T-cell (primary cell): ENCODE measurements at regions not wholly inside any gene's neighbourhood (a gene's known extent, or its start where the extent isn't known, plus 50 kb on each side); places are given as distances from the start of the nearest gene placed in this dataset.

Experiments used
- ATAC-seq, 4 experiments: fragments of 200-7000 bp in 3 of 4; fragments of 150-1000 bp in 1 of 4; cut with Tn5 transposase; replicated peaks in 1 of 4; 1 replicate in 3 of 4; 2 replicates in 1 of 4; pipeline ENCODE4 v1.10.0; 2021; ENCODE audit warnings: moderate library complexity in 3 of 4, mild to moderate bottlenecking in 2 of 4, moderate number of reproducible peaks in 1 of 4
- CTCF ChIA-PET, 2 donors: fragments of 300-600 bp; sonication (Branson Sonifier 250); formaldehyde crosslinking; loops; one replicate each; lab custom pipeline; 2022; ENCODE audit warnings: antibody characterized with exemption in 2 of 2; lab: Charles Lee
- POLR2A ChIA-PET, 2 donors: fragments of 300-600 bp; sonication (Branson Sonifier 250); formaldehyde crosslinking; loops; one replicate each; lab custom pipeline; 2022; ENCODE audit warnings: antibody characterized with exemption in 2 of 2; lab: Charles Lee
- DNase-seq, 35 experiments: peaks; one replicate each; pipeline versions ENCODE4 v3.0.0 to v3.0.0-alpha.2; 2013 to 2023
- H3K27ac ChIP-seq: one replicate; pipeline ENCODE4 v1.5.1; 2013; ENCODE audit warnings: low read length
- H3K27me3 ChIP-seq, 2 experiments: replicated peaks in 1 of 2; 1 replicate in 1 of 2; 2 replicates in 1 of 2; pipeline versions ENCODE4 v1.6.1 to v1.7.0; 2013; ENCODE audit warnings: low read length in 1 of 2, mixed read lengths in 1 of 2; ENCODE audit not compliant: control insufficient read depth in 2 of 2, insufficient read depth in 2 of 2; ENCODE audit errors: extremely low read depth in 1 of 2
- H3K36me3 ChIP-seq, 2 donors: 1 replicate in 1 of 2; 2 replicates in 1 of 2; pipeline versions ENCODE4 v1.6.1 to v1.7.0; 2013; ENCODE audit warnings: low read length in 1 of 2; ENCODE audit not compliant: control insufficient read depth in 2 of 2, insufficient read depth in 1 of 2; ENCODE audit errors: extremely low read depth in 1 of 2
- H3K4me1 ChIP-seq, 2 experiments: 1 replicate in 1 of 2; 2 replicates in 1 of 2; pipeline versions ENCODE4 v1.6.1 to v1.7.0; 2013; ENCODE audit warnings: low read length in 2 of 2, mixed read lengths in 1 of 2; ENCODE audit not compliant: insufficient read depth in 2 of 2, control insufficient read depth in 1 of 2; ENCODE audit errors: extremely low read depth in 1 of 2
- H3K4me3 ChIP-seq, 2 donors: 1 replicate in 1 of 2; 2 replicates in 1 of 2; pipeline versions ENCODE4 v1.5.1 to v1.7.0; 2013; ENCODE audit warnings: mild to moderate bottlenecking in 2 of 2, low read length in 1 of 2, moderate library complexity in 1 of 2; ENCODE audit not compliant: control insufficient read depth in 1 of 2; ENCODE audit errors: extremely low read depth in 1 of 2
- H3K9me3 ChIP-seq: 2 replicates; pipeline ENCODE4 v1.7.0; 2013
- H3K27ac Mint-ChIP-seq, 2 donors: one replicate each; pipeline ENCODE4 v1.8.0; 2020 to 2021; ENCODE audit warnings: mild to moderate bottlenecking in 2 of 2, mixed read lengths in 2 of 2
- H3K27me3 Mint-ChIP-seq, 2 donors: one replicate each; pipeline ENCODE4 v1.8.0; 2021 to 2022; ENCODE audit warnings: mixed read lengths in 2 of 2
- H3K36me3 Mint-ChIP-seq: one replicate; pipeline ENCODE4 v1.8.0; 2021; ENCODE audit warnings: mixed read lengths
- H3K4me1 Mint-ChIP-seq, 3 donors: one replicate each; pipeline ENCODE4 v1.8.0; 2020 to 2022; ENCODE audit warnings: mixed read lengths in 3 of 3, mild to moderate bottlenecking in 1 of 3
- H3K4me3 Mint-ChIP-seq, 3 donors: one replicate each; pipeline ENCODE4 v1.8.0; 2020 to 2022; ENCODE audit warnings: mild to moderate bottlenecking in 3 of 3, mixed read lengths in 3 of 3, moderate library complexity in 3 of 3
- H3K9me3 Mint-ChIP-seq, 3 donors: one replicate each; pipeline ENCODE4 v1.8.0; 2020 to 2022; ENCODE audit warnings: mixed read lengths in 3 of 3
- WGBS: methylation state at CpG from one replicate; pipeline ENCODE4 v1.1.5; 2013; ENCODE audit warnings: missing lambda C conversion rate; ENCODE audit not compliant: insufficient coverage; 5-methylcytosine and 5-hydroxymethylcytosine counted together

DNA sequence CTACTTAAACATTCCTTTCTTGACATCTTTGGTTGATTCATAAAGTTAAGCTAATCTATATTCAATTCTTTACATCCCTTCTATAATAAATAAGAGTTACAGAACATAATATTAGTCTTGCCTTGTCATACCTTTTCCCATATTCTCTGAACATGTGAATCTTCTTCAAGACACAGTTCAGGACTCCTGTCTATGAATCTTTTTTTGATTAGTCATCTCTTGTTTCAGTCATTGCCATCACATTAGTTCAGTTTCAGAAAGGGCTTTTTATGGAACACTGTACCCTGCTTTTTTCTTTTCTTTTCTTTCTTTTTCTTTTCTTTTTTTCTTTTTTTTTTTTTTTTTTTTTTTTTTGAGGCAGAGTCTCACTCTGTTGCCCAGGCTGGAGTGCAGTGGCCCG lies 181.2 kb downstream of the UBE2E3 start:
- no peaks in the 10 kb centered on the region for H3K36me3 ChIP-seq
- no peak for DNase-seq
- Mint-ChIP-seq H3K4me1 (peaks cover 42 to 49% (median 44%) of the 10 kb centered on the region in 3 donors), H3K27ac (peak overlapping the region; percentile 58 to 73), H3K9me3 (peaks cover 5 to 18% (median 6%) of the 10 kb centered on the region in 3 donors), H3K4me3 (no peak overlapping the region), H3K27me3 (no peaks in the 10 kb centered on the region), H3K36me3 (peaks cover 44% of the 10 kb centered on the region)
- no peak overlapping the region for H3K4me3 ChIP-seq
- H3K27me3 ChIP-seq = no peaks in the 10 kb centered on the region
- H3K27ac ChIP-seq = peak overlapping the region; percentile 14
- ChIA-PET POLR2A (interaction anchor here in 1 of 2 donors (0.7 kb wide), 1 partner anchor 42 kb away, joined by 5 read pairs; no protein-coding TSS in a partner anchor), CTCF (no interaction called here)
- H3K9me3 ChIP-seq = no peaks in the 10 kb centered on the region
- no peak for ATAC-seq
- no CpG with 5 or more reads among the region's 1 CpG for WGBS
- peaks cover 17 to 23% of the 10 kb centered on the region in 2 experiments for H3K4me1 ChIP-seq

DNA sequence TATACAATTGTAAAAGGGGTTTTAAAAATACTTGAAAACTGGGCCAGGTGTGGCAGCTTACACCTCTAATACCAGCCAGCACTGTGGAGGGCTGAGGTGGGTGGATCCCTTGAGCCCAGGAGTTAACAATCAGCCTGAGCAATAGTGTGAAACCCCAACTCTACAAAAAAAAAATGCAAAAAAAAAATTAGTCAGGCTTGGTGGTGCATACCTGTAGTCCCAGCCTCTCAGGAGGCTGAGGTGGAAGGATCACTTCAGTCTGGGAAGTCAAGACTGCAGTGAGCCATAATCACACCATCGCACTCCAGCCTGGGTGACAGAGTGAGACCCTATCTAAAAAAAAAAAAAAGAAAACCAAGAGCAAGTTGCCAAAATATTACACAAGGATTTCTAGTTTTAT lies 182.7 kb downstream of the UBE2E3 start:
- Histone ChIP-seq H3K4me3 (no peak overlapping the region), H3K27me3 (no peaks in the 10 kb centered on the region), H3K4me1 (peaks cover 17 to 23% of the 10 kb centered on the region in 2 experiments), H3K27ac (peak overlapping the region; percentile 93), H3K36me3 (no peaks in the 10 kb centered on the region), H3K9me3 (no peaks in the 10 kb centered on the region)
- POLR2A ChIA-PET = interaction anchor here in 1 of 2 donors (0.7 kb wide), 1 partner anchor 34 kb away, joined by 3 read pairs; no protein-coding TSS in a partner anchor
- H3K9me3 Mint-ChIP-seq = peaks cover 11 to 22% (median 13%) of the 10 kb centered on the region in 3 donors
- no peaks in the 10 kb centered on the region for H3K27me3 Mint-ChIP-seq
- peaks cover 42% of the 10 kb centered on the region for H3K36me3 Mint-ChIP-seq
- ATAC-seq = peak in 3 of 4 experiments; percentile 31 to 60 (median 36)
- WGBS = no CpG with 5 or more reads among the region's 1 CpG
- H3K27ac Mint-ChIP-seq = peak overlapping the region; percentile 85
- CTCF ChIA-PET = interaction anchor here in 1 of 2 donors (0.6 kb wide), 1 partner anchor 220 kb away, joined by 4 read pairs; no protein-coding TSS in a partner anchor
- DNase-seq = peak in 22 of 35 experiments; percentile 5 to 57 (median 18)
- H3K4me3 Mint-ChIP-seq = peak overlapping the region in 2 of 3 donors; percentile 39 to 66
- H3K4me1 Mint-ChIP-seq = peaks cover 47 to 48% (median 48%) of the 10 kb centered on the region in 3 donors

DNA sequence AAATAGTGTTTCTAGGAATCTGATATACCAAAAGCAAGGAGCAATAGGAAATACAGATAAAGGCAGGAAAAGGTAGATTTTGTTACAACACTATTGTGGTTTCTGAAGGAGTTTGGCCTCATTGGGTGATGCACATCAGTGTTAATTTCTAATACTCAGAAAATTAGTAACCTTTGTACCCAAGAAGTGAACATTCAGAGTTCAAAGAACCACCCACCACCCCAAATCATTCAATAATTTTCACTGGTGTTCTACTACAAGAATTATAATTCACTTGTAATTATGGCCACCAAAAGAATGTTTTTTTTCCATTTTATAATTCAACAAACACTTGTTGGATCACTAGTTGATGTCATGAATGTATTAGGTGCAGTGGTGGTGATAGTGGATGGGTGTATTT lies 183.3 kb downstream of the UBE2E3 start:
- CTCF ChIA-PET = no interaction called here

DNA sequence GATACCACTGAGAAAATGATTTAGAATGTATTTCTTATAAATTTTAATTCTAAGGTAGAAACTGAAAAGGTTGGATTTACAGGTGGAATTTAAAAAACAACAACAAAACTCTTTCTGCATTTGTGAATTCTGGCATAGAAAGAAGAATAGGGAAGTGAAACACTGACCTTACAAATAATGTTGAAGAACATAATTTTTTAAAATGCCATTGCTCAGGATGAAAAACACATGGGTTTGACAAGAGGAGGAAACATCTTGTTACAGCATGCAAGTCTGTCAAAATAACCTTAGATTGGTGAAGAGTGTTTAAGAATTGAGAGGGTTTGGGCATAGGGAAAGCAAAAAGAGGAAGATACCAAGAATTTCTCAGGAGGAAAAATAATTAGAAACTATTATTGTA lies 184.3 kb downstream of the UBE2E3 start:
- DNase-seq (no peak), ATAC-seq (no peak)
- no peaks in the 10 kb centered on the region for H3K36me3 ChIP-seq
- no peaks in the 10 kb centered on the region for H3K9me3 ChIP-seq
- peak overlapping the region; percentile 60 to 66 (median 64) for H3K4me3 Mint-ChIP-seq
- H3K36me3 Mint-ChIP-seq = peaks cover 40% of the 10 kb centered on the region
- peaks cover 8 to 23% (median 14%) of the 10 kb centered on the region in 3 donors for H3K9me3 Mint-ChIP-seq
- peaks cover 19 to 23% of the 10 kb centered on the region in 2 experiments for H3K4me1 ChIP-seq
- H3K4me3 ChIP-seq = peak overlapping the region in 1 of 2 donors; percentile 11
- H3K27ac ChIP-seq = peak overlapping the region; percentile 93
- no peaks in the 10 kb centered on the region for H3K27me3 Mint-ChIP-seq
- H3K27me3 ChIP-seq = no peaks in the 10 kb centered on the region
- CTCF ChIA-PET = no interaction called here
- peaks cover 53 to 54% (median 54%) of the 10 kb centered on the region in 3 donors for H3K4me1 Mint-ChIP-seq
- POLR2A ChIA-PET = interaction anchor here in 1 of 2 donors (0.6 kb wide), 1 partner anchor 45 kb away, joined by 3 read pairs; no protein-coding TSS in a partner anchor
- H3K27ac Mint-ChIP-seq = peak overlapping the region; percentile 99

More for the DNA sequence above, 183.3 kb downstream of the UBE2E3 start:
- peak overlapping the region; percentile 85 to 99 for H3K27ac Mint-ChIP-seq
- peaks cover 17 to 23% of the 10 kb centered on the region in 2 experiments for H3K4me1 ChIP-seq
- no peaks in the 10 kb centered on the region for H3K27me3 ChIP-seq
- H3K27ac ChIP-seq = peak overlapping the region; percentile 93
- no peaks in the 10 kb centered on the region for H3K9me3 ChIP-seq
- H3K36me3 ChIP-seq = no peaks in the 10 kb centered on the region
- H3K36me3 Mint-ChIP-seq = peaks cover 40% of the 10 kb centered on the region
- H3K27me3 Mint-ChIP-seq = no peaks in the 10 kb centered on the region
- H3K4me3 Mint-ChIP-seq = peak overlapping the region in 1 of 3 donors; percentile 66
- H3K4me3 ChIP-seq = no peak overlapping the region
- H3K9me3 Mint-ChIP-seq = peaks cover 8 to 25% (median 14%) of the 10 kb centered on the region in 3 donors
- DNase-seq = no peak
- POLR2A ChIA-PET = no interaction called here
- peaks cover 45 to 48% (median 46%) of the 10 kb centered on the region in 3 donors for H3K4me1 Mint-ChIP-seq
- ATAC-seq = no peak

DNA sequence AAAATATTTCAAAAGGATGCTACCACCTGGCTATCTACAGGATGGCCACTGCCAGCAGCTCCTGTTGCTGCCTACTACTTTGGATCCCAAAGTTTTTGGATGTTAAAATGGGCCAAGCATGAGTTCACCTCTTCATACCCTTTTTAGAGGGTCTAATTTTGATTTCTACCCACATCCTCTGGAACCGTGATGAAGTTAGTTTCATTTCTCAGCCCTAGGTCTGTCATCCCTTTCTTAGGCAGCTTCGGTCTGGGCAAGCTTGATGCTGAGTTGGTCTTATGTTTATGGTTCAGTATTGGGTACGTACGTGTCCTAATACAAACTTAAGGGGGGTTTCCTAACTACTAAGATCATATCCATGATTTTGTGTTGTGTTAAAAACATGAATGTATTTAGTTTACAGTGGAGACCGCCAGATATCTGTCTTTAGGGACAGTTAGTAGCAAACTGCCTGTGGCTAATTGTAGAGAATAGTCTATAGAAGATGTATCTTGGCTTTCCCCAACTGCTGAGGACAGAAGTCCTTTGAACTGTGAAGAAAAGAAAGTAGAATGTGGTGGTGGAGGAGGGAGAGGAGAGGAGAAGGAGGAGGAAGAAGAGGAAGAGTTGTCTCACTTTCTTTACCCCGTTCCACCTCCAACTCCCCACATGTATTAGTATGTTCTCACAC lies 184.9 kb downstream of the UBE2E3 start:
- Mint-ChIP-seq H3K4me1 (peaks cover 58 to 61% (median 59%) of the 10 kb centered on the region in 3 donors), H3K4me3 (peak overlapping the region; percentile 60 to 66 (median 64)), H3K9me3 (peaks cover 8 to 20% (median 14%) of the 10 kb centered on the region in 3 donors), H3K27ac (peak overlapping the region; percentile 99), H3K36me3 (peaks cover 36% of the 10 kb centered on the region), H3K27me3 (no peaks in the 10 kb centered on the region)
- Histone ChIP-seq H3K9me3 (no peaks in the 10 kb centered on the region), H3K27ac (peak overlapping the region; percentile 93), H3K4me1 (peaks cover 23 to 26% of the 10 kb centered on the region in 2 experiments), H3K4me3 (peak overlapping the region; percentile 11 to 16), H3K27me3 (no peaks in the 10 kb centered on the region), H3K36me3 (no peaks in the 10 kb centered on the region)
- ChIA-PET CTCF (interaction anchor here in 1 of 2 donors (0.6 kb wide), 1 partner anchor 539 kb away, joined by 3 read pairs; no protein-coding TSS in a partner anchor), POLR2A (no interaction called here)
- ATAC-seq (peak; percentile 73 to 88 (median 84)), DNase-seq (peak in 18 of 35 experiments; percentile 6 to 66 (median 20))
- 17% methylated on average over 1 of the region's 6 CpGs for WGBS

DNA sequence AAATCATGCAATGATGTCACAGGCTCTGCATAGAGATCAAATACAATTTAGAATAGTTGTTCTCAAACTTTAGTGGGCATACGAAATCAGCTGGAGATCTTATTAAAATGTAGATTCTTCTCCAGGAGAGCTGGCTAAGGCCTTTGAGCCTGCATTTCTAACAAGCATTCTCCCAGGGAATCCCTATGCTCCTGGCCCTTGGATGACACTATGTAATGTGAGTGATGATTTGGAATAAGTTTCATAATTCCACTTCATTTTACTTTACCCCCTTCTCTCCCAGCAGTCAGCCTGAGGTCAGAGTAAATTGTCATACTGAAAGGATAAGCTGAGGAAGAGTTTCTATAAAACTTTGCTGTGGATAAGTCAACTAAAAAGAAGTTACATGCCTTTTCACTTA lies 189.1 kb downstream of the UBE2E3 start:
- peaks cover 16 to 18% of the 10 kb centered on the region in 2 experiments for H3K4me1 ChIP-seq
- Mint-ChIP-seq H3K4me3 (no peak overlapping the region), H3K27ac (peak overlapping the region; percentile 24 to 71), H3K27me3 (no peaks in the 10 kb centered on the region), H3K9me3 (peaks cover 8 to 26% (median 14%) of the 10 kb centered on the region in 3 donors), H3K36me3 (peaks cover 34% of the 10 kb centered on the region), H3K4me1 (peaks cover 48 to 58% (median 51%) of the 10 kb centered on the region in 3 donors)
- 100% methylated on average over 1 of the region's 1 CpG for WGBS
- no peak overlapping the region for H3K27ac ChIP-seq
- CTCF ChIA-PET = interaction anchor here in 1 of 2 donors (0.8 kb wide), 1 partner anchor 9 kb away, joined by 3 read pairs; no protein-coding TSS in a partner anchor
- H3K27me3 ChIP-seq = no peaks in the 10 kb centered on the region
- DNase-seq (no peak), ATAC-seq (no peak)
- POLR2A ChIA-PET = interaction anchor here in 1 of 2 donors (1.1 kb wide), 1 partner anchor 38 kb away, joined by 4 read pairs; no protein-coding TSS in a partner anchor
- H3K4me3 ChIP-seq = no peak overlapping the region
- no peaks in the 10 kb centered on the region for H3K36me3 ChIP-seq
- no peaks in the 10 kb centered on the region for H3K9me3 ChIP-seq
